Activated CD4-positive, alpha-beta T cell treated with anti-CD3 and anti-CD28 coated beads for 36 hours (primary cell): ENCODE measurements at regions not wholly inside any gene's neighbourhood (a gene's known extent, or its start where the extent isn't known, plus 50 kb on each side); places are given as distances from the start of the nearest gene placed in this dataset.
"Not testable (repeated sequence)": the region's sequence is repeated elsewhere in the genome, so short reads cannot be mapped to it uniquely, and the experiment has no call there.

ENCODE experiments used
- ATAC-seq: fragments of 200-7000 bp; cut with Tn5 transposase; one replicate; pipeline ENCODE4 v1.10.0; 2021; ENCODE audit warnings: mild to moderate bottlenecking, moderate library complexity
- CTCF ChIA-PET: fragments of 350-600 bp; sonication (Branson Sonifier 250); formaldehyde crosslinking; loops from one replicate; lab custom pipeline; 2021; ENCODE audit warnings: antibody characterized with exemption; lab: Charles Lee
- POLR2A ChIA-PET: fragments of 350-600 bp; sonication (Branson Sonifier 250); formaldehyde crosslinking; loops from one replicate; lab custom pipeline; 2021; ENCODE audit warnings: antibody characterized with exemption, inconsistent platforms; lab: Charles Lee
- DNase-seq: peaks from one replicate; pipeline ENCODE4 v3.0.0-alpha.2; 2020
- H3K27ac Mint-ChIP-seq: one replicate; pipeline ENCODE4 v1.8.0; 2021; ENCODE audit warnings: mixed read lengths
- H3K27me3 Mint-ChIP-seq: one replicate; pipeline ENCODE4 v1.8.0; 2021; ENCODE audit warnings: mixed read lengths
- H3K36me3 Mint-ChIP-seq: one replicate; pipeline ENCODE4 v1.8.0; 2021; ENCODE audit warnings: low read depth, mixed read lengths
- H3K4me1 Mint-ChIP-seq: one replicate; pipeline ENCODE4 v1.8.0; 2021; ENCODE audit warnings: mixed read lengths
- H3K4me3 Mint-ChIP-seq: one replicate; pipeline ENCODE4 v1.8.0; 2021; ENCODE audit warnings: mild to moderate bottlenecking, moderate library complexity, mixed read lengths
- H3K9me3 Mint-ChIP-seq: one replicate; pipeline ENCODE4 v1.8.0; 2021; ENCODE audit warnings: low read depth, mixed read lengths
- intact Hi-C, 2 experiments: fragments of 100-400 bp; cut with DNase I in 1 of 2; cut with micrococcal nuclease in 1 of 2; formaldehyde crosslinking; loops; one replicate each; pipeline versions ENCODE4 v1.14.2 to v1.15.1; 2022 to 2024; cut with DNase I, micrococcal nuclease

- H3K4me1 Mint-ChIP-seq = peaks cover 11% of the 10 kb centered on the region
- H3K27ac Mint-ChIP-seq = no peak overlapping the region
- ATAC-seq (no peak), DNase-seq (no peak)
- intact Hi-C loops = no loop called here
- ChIA-PET CTCF (interaction anchor here (0.9 to 1.0 kb wide), 2 partner anchors 22 to 62 kb away, joined by 3 read pairs; no protein-coding TSS in a partner anchor), POLR2A (no interaction called here)
- H3K9me3 Mint-ChIP-seq = no peaks in the 10 kb centered on the region
- H3K36me3 Mint-ChIP-seq = no peaks in the 10 kb centered on the region
- H3K27me3 Mint-ChIP-seq = no peaks in the 10 kb centered on the region
- no peak overlapping the region for H3K4me3 Mint-ChIP-seq
Measured at GRCh38 chr6:142637624-142638351, 307.2 kb downstream of the HIVEP2 start.

GRCh38 chr6:142642651-142643050, 302.3 kb downstream of the HIVEP2 start:
- H3K4me1 Mint-ChIP-seq = no peaks in the 10 kb centered on the region
- ATAC-seq (no peak), DNase-seq (no peak)
- no peaks in the 10 kb centered on the region for H3K27me3 Mint-ChIP-seq
- H3K36me3 Mint-ChIP-seq = no peaks in the 10 kb centered on the region
- no peaks in the 10 kb centered on the region for H3K9me3 Mint-ChIP-seq
- intact Hi-C loops = no loop called here
- no peak overlapping the region for H3K27ac Mint-ChIP-seq
- ChIA-PET POLR2A (no interaction called here), CTCF (interaction anchor here (0.6 to 1.2 kb wide), 3 partner anchors 20 to 227 kb away, joined by 3 to 4 read pairs (median 4); no protein-coding TSS in a partner anchor)
- H3K4me3 Mint-ChIP-seq = no peak overlapping the region

DNA sequence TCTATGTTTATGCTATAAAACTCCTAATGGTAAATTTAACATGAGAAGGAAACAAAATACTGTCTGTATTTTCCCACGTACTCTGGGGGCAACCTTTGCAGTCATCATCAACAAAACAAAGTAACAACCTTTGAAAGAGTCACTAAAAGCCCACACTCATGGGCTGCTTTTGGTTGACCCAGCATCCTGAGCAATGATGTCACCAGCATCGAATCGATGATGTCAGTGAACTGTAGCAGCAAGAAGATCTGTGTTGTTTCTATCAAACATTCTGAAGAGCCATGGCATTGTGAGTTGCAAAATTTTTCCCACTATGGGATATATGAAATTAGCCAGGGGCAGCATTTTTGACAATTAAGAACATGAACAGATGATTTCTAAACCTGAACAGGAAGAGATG, 300.1 kb downstream of the HIVEP2 start:
- intact Hi-C loops = no loop called here
- Mint-ChIP-seq H3K4me1 (no peaks in the 10 kb centered on the region), H3K4me3 (no peak overlapping the region), H3K27ac (no peak overlapping the region), H3K27me3 (no peaks in the 10 kb centered on the region), H3K9me3 (no peaks in the 10 kb centered on the region), H3K36me3 (no peaks in the 10 kb centered on the region)
- ChIA-PET POLR2A (no interaction called here), CTCF (no interaction called here)
- DNase-seq = no peak
- ATAC-seq = no peak

DNA sequence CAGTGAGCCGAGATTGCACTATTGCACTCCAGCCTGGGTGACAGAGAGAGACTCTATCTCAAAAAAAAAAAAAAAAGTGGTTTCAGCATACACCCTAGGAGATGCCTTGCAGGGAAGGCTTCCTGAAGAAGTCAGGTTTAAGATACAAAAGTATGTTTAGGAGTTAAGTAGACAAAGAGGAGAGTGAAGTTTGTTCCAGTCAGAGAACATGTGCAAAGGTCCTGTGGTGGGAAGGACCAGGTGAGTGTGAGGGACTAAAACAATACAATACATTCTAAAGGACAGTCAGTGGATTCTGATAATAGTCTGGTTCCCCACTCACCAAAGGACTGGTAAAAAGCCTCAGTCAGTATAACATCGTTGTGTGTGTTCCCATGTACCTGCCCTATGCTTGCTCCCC, 299.3 kb downstream of the HIVEP2 start:
- H3K36me3 Mint-ChIP-seq = no peaks in the 10 kb centered on the region
- H3K4me1 Mint-ChIP-seq = no peaks in the 10 kb centered on the region
- DNase-seq (no peak), ATAC-seq (no peak)
- no peak overlapping the region for H3K4me3 Mint-ChIP-seq
- H3K9me3 Mint-ChIP-seq = no peaks in the 10 kb centered on the region
- H3K27ac Mint-ChIP-seq = no peak overlapping the region
- POLR2A ChIA-PET = no interaction called here
- CTCF ChIA-PET = no interaction called here
- intact Hi-C loops = no loop called here
- no peaks in the 10 kb centered on the region for H3K27me3 Mint-ChIP-seq

DNA sequence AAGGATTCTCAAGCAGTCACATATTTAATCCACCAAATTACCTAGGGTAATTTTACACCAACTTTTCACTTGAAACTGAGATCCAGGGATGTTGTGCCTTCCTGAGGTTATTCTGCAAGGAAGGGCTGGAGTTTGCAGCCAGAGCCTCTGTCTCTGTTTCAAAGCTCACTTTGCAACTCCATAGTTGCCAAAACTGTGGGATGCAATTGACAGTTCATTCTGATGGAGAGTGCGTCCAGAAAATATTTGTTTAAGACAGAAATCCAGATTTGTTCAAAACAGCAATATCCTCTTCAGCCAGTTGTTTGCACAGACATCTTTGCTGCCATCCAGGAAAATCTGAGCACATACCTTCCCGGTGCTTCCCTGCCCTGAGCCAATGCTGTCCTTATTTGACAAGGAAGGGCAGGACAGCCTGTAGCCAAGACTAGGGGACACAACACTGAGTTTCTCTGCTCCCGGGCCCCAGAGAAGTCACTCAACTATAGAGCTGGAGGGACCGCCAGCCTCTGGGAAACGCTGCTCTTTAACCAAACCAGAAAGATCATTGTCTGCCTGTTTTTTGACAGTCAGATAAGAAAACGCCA, 297.4 kb downstream of the HIVEP2 start:
- CTCF ChIA-PET = interaction anchor here (0.7 kb wide), 1 partner anchor 324 kb away, joined by 3 read pairs; no protein-coding TSS in a partner anchor
- no peaks in the 10 kb centered on the region for H3K36me3 Mint-ChIP-seq

DNA sequence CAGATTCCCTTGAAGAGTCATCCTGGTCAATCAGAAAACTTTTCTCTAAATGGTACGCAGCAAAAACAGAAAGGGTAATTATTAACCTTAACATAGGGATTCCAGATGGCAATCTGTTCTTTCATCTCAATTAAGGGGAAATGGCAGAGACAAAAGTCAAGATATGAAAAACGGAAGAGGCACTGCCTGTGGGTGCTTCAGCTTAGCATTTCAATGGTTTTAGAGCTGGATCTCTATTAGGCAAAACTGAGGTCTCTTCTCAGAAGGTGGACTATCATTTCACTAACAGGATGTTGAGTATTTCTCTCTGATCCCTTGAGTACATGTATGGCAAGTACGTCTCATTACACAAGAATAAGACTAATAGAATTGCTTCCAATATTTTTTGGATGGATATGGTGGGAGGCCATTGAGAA, 296.9 kb downstream of the HIVEP2 start:
- H3K9me3 Mint-ChIP-seq = no peaks in the 10 kb centered on the region
- no peak overlapping the region for H3K4me3 Mint-ChIP-seq
- POLR2A ChIA-PET = no interaction called here
- H3K27me3 Mint-ChIP-seq = no peaks in the 10 kb centered on the region
- no peak overlapping the region for H3K27ac Mint-ChIP-seq
- no peaks in the 10 kb centered on the region for H3K36me3 Mint-ChIP-seq
- intact Hi-C loops = no loop called here
- H3K4me1 Mint-ChIP-seq = no peaks in the 10 kb centered on the region
- CTCF ChIA-PET = interaction anchor here (0.7 kb wide), 1 partner anchor 324 kb away, joined by 3 read pairs; no protein-coding TSS in a partner anchor
- ATAC-seq = no peak
- no peak for DNase-seq

More for the DNA sequence above, 297.4 kb downstream of the HIVEP2 start:
- Mint-ChIP-seq H3K4me3 (no peak overlapping the region), H3K27ac (no peak overlapping the region), H3K4me1 (no peaks in the 10 kb centered on the region), H3K27me3 (no peaks in the 10 kb centered on the region), H3K9me3 (no peaks in the 10 kb centered on the region)
- POLR2A ChIA-PET = no interaction called here
- no peak for ATAC-seq
- no peak for DNase-seq
- intact Hi-C loops = no loop called here

GRCh38 chr6:142648526-142648925, 296.4 kb downstream of the HIVEP2 start:
- CTCF ChIA-PET = no interaction called here
- POLR2A ChIA-PET = no interaction called here
- H3K4me1 Mint-ChIP-seq = no peaks in the 10 kb centered on the region
- H3K27me3 Mint-ChIP-seq = no peaks in the 10 kb centered on the region
- H3K4me3 Mint-ChIP-seq = no peak overlapping the region
- H3K9me3 Mint-ChIP-seq = no peaks in the 10 kb centered on the region
- no peak overlapping the region for H3K27ac Mint-ChIP-seq
- DNase-seq = no peak
- no peaks in the 10 kb centered on the region for H3K36me3 Mint-ChIP-seq
- no peak for ATAC-seq
- intact Hi-C loops = no loop called here

DNA sequence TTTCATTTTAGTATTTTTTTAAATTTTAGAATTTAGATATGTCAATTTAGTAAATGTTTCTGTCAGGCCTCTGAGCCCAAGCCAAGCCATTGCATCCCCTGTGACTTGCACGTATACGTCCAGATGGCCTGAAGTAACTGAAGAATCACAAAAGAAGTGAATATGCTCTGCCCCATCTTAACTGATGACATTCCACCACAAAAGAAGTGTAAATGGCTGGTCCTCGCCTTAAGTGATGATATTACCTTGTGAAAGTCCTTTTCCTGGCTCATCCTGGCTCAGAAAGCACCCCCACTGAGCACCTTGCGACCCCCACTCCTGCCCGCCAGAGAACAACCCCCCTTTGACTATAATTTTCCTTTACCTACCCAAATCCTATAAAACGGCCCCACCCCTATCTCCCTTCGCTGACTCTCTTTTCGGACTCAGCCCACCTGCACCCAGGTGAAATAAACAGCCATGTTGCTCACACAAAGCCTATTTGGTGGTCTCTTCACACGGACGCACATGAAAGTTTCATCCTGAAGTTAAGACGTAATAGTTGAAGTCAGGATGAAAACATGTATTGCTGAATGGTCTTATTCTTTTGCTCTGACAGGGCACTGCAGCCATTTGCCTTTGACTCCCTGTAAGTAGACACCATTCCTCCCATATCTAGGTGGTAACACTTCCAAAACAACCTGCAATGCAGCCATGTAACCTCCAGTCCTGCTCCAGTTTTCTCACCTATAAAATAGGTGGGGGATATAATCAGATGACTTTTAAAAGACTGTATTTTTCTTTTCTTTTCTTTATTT, 295.3 kb downstream of the HIVEP2 start:
- CTCF ChIA-PET = interaction anchor here (0.6 kb wide), 1 partner anchor 1435 kb away, joined by 3 read pairs; no protein-coding TSS in a partner anchor
- not testable (repeated sequence) for H3K4me3 Mint-ChIP-seq

DNA sequence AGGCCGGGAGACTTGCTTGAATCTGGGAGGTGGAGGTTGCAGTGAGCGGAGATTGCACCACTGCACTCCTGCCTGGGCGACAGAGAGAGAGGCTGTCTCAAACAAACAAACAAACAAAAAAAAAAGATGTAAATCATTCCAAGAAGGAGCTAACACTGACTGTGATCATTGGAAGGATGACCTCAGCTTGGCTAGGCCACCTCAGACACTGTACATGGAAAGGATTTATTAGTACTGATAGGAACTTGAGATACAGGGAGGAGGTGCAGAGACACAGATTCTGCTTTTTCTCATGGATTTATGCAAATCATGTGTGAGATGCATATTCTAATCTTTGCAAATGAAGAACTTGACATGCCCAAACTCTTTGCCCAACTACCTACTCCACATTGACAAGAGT, 293.6 kb downstream of the HIVEP2 start:
- POLR2A ChIA-PET = interaction anchor here (0.6 kb wide), 1 partner anchor 50 kb away, joined by 3 read pairs; no protein-coding TSS in a partner anchor
- intact Hi-C loops = no loop called here

More for the DNA sequence above, 295.3 kb downstream of the HIVEP2 start:
- H3K27me3 Mint-ChIP-seq, POLR2A ChIA-PET, H3K27ac Mint-ChIP-seq, intact Hi-C loops, DNase-seq, H3K36me3 Mint-ChIP-seq, H3K9me3 Mint-ChIP-seq, H3K4me1 Mint-ChIP-seq, ATAC-seq: not testable (repeated sequence)

DNA sequence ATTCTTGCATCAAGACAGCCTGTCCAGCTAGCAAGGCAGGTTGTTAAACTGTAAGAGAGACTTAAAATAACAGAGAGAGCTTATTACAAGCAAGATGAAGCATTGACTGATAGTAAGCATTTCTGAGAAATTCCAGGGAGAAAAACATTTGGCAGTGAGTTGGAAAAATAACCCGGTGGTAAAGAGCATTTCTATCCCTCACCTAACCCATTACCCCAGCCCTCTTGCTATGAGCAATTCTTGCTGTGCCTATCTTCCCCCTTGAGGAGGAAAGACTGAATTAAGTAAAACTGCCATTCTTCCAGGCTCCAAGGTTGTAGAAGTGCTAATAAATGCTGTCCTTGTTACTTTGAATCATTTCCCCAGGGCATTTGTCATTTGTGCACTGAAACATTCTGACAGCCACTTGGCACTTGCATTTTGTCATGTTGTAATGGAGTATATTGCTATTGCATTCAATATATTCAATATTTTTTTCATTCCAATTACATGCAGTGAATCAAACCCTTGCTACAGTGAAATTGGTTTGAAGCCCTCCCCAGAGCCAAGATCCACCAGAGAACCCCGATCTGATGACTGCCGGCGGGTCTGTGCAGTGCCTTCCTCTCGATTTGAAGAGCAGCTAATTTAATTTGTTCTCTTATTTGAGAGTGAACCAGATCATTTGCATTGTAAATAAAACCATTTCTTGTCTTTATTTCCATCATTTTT, 291.1 kb downstream of the HIVEP2 start:
- H3K9me3 Mint-ChIP-seq = no peaks in the 10 kb centered on the region

More for the DNA sequence above, 293.6 kb downstream of the HIVEP2 start:
- Mint-ChIP-seq H3K27ac (no peak overlapping the region), H3K9me3 (no peaks in the 10 kb centered on the region), H3K36me3 (no peaks in the 10 kb centered on the region), H3K27me3 (peaks cover 2% of the 10 kb centered on the region), H3K4me3 (no peak overlapping the region), H3K4me1 (no peaks in the 10 kb centered on the region)
- no peak for ATAC-seq
- CTCF ChIA-PET = interaction anchor here (0.6 to 1.0 kb wide), 2 partner anchors 46 to 85 kb away, joined by 3 read pairs; no protein-coding TSS in a partner anchor
- DNase-seq = no peak

DNA sequence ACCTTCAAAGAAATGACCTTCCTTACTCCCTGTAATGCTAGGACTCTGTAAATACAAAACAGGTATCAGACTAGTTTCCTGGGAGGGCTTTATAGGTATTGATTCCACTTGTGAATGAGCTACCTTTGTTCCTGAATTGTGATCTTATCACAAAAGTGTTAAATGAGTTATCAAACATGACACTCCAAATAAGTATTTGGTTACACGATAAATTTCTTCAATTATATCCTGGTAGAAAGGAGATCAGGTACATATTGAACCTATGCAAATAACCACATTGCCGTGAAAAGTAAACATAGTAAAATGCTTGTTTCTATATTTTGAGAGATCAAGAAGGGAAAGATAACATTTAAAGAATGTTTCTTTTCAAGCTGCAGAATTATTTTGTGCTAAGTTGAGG, 285.3 kb downstream of the HIVEP2 start:
- no peak overlapping the region for H3K4me3 Mint-ChIP-seq
- H3K36me3 Mint-ChIP-seq = no peaks in the 10 kb centered on the region
- no peak overlapping the region for H3K27ac Mint-ChIP-seq
- no peaks in the 10 kb centered on the region for H3K4me1 Mint-ChIP-seq
- CTCF ChIA-PET = interaction anchor here (0.6 to 1.0 kb wide), 2 partner anchors 31 to 575 kb away, joined by 3 to 4 read pairs; no protein-coding TSS in a partner anchor
- no peak for DNase-seq
- peaks cover 11% of the 10 kb centered on the region for H3K9me3 Mint-ChIP-seq
- intact Hi-C loops = no loop called here
- POLR2A ChIA-PET = no interaction called here
- ATAC-seq = no peak
- peaks cover 2% of the 10 kb centered on the region for H3K27me3 Mint-ChIP-seq

More for the DNA sequence above, 291.1 kb downstream of the HIVEP2 start:
- POLR2A ChIA-PET = no interaction called here
- CTCF ChIA-PET = no interaction called here
- Mint-ChIP-seq H3K36me3 (no peaks in the 10 kb centered on the region), H3K27ac (no peak overlapping the region), H3K4me1 (no peaks in the 10 kb centered on the region), H3K27me3 (peaks cover 2% of the 10 kb centered on the region), H3K4me3 (no peak overlapping the region)
- intact Hi-C loops = no loop called here
- DNase-seq = no peak
- no peak for ATAC-seq
